ENCODE measurements at regions not wholly inside any gene's neighbourhood (a gene's known extent, or its start where the extent isn't known, plus 50 kb on each side); places are given as distances from the start of the nearest gene placed in this dataset.

GRCh38 chr3:81920816-81921215, 159.4 kb upstream of the GBE1 start:
- no peaks in the 10 kb centered on the region for H3K36me3 ChIP-seq (ENCODE audit: control insufficient read depth, insufficient read depth, low read length)
- no peak for FAIRE-seq

DNA sequence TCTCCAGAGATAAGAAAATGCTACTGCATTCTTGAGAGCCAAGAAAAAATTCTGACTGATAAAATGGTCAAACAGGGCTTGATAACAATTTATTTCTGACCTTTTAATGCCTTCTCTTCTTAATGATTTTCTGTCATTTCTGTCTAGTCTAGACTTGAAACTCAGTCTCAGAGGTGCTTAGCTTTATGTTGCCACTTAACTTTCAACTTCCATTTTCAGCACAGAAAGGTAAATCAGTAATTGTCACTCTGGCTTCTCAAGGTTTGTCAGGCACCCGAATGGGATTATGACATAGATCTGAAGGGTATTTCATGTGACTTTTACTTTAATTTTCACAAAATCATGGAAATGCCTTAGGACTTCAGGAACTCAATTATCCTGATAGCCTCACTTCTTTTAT, 155.4 kb upstream of the GBE1 start:
- no peak for FAIRE-seq
- Histone ChIP-seq H3K4me3 (ENCODE audit: low read depth, low read length) (no peak overlapping the region), H3K36me3 (ENCODE audit: control insufficient read depth, insufficient read depth, low read length) (no peaks in the 10 kb centered on the region), H3K27me3 (ENCODE audit: control insufficient read depth, insufficient read depth, low read length) (no peaks in the 10 kb centered on the region)
- TF ChIP-seq, protein P1, sequence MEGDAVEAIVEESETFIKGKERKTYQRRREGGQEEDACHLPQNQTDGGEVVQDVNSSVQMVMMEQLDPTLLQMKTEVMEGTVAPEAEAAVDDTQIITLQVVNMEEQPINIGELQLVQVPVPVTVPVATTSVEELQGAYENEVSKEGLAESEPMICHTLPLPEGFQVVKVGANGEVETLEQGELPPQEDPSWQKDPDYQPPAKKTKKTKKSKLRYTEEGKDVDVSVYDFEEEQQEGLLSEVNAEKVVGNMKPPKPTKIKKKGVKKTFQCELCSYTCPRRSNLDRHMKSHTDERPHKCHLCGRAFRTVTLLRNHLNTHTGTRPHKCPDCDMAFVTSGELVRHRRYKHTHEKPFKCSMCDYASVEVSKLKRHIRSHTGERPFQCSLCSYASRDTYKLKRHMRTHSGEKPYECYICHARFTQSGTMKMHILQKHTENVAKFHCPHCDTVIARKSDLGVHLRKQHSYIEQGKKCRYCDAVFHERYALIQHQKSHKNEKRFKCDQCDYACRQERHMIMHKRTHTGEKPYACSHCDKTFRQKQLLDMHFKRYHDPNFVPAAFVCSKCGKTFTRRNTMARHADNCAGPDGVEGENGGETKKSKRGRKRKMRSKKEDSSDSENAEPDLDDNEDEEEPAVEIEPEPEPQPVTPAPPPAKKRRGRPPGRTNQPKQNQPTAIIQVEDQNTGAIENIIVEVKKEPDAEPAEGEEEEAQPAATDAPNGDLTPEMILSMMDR (IDR thresholded peaks at IDR 0.05; ENCODE audit: insufficient read depth, low read length, severe bottlenecking) = no peak
- no peak for DNase-seq (ENCODE audit: low read depth)

More at GRCh38 chr3:81920816-81921215, 159.4 kb upstream of the GBE1 start:
- Histone ChIP-seq H3K27me3 (ENCODE audit: control insufficient read depth, insufficient read depth, low read length) (no peaks in the 10 kb centered on the region), H3K4me3 (ENCODE audit: low read depth, low read length) (no peak overlapping the region)
- TF ChIP-seq, protein P1 (IDR thresholded peaks at IDR 0.05; ENCODE audit: insufficient read depth, low read length, severe bottlenecking) = no peak
- DNase-seq (ENCODE audit: low read depth) = no peak

GRCh38 chr3:81913886-81914663, 152.6 kb upstream of the GBE1 start:
- DNase-seq (ENCODE audit: low read depth) = no peak
- Histone ChIP-seq H3K27me3 (ENCODE audit: control insufficient read depth, insufficient read depth, low read length) (no peaks in the 10 kb centered on the region), H3K36me3 (ENCODE audit: control insufficient read depth, insufficient read depth, low read length) (no peaks in the 10 kb centered on the region), H3K4me3 (ENCODE audit: low read depth, low read length) (no peak overlapping the region)
- no peak for FAIRE-seq
- TF ChIP-seq, protein P1 (IDR thresholded peaks at IDR 0.05; ENCODE audit: insufficient read depth, low read length, severe bottlenecking) = no peak

DNA sequence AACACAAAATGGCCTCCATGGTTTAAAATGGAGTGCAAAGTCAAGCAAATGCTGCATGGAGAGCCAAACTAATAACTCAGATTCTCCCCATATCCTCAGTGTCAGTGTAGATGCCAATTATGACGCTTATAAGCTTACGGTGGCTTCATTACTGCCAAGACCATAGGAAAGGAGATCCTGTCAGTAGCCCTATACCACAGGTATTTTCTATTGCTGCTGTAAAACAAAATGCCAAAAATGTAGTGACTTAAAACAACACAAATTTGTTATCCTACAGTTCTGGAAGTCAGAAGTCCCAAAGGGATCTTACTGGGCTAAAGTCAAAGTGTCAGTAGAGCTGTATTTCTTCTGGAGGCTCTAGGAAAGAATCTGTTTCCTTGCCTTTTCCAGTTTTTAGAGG, 149.8 kb upstream of the GBE1 start:
- no peaks in the 10 kb centered on the region for H3K27me3 ChIP-seq (ENCODE audit: control insufficient read depth, insufficient read depth, low read length)
- no peak overlapping the region for H3K4me3 ChIP-seq (ENCODE audit: low read depth, low read length)
- no peaks in the 10 kb centered on the region for H3K36me3 ChIP-seq (ENCODE audit: control insufficient read depth, insufficient read depth, low read length)
- FAIRE-seq (no peak), DNase-seq (ENCODE audit: low read depth) (no peak)
- TF ChIP-seq, protein P1 (IDR thresholded peaks at IDR 0.05; ENCODE audit: insufficient read depth, low read length, severe bottlenecking) = no peak

DNA sequence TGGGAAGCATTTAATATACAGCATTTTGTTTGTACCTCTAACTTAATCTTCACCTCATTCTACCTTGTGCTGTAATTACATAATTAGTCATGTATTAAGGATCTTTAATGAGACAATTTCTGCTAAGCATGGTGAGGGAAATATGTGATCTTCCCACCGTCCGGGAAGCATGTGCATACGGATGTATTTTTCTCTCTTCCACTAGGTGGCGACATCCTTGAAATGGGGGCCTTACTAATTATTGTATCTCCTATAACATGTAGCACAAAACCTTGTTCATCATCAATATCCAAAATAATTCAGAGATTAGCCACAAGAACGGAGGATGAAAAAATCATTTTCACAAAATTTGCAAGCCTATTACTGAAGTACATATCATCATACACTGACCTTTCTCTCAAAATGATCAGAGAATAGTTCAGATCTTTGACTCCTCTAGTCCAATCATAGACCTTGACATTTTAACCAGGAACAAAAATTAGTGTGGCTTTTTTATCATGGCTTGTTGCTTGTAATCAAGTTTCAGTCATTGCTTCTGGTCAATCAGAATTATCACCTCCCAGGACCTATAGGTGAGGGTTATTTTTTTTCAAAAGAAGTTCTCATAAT, 148.9 kb upstream of the GBE1 start:
- DNase-seq (ENCODE audit: low read depth) (peak; percentile 29), FAIRE-seq (no peak)
- no peaks in the 10 kb centered on the region for H3K27me3 ChIP-seq (ENCODE audit: control insufficient read depth, insufficient read depth, low read length)
- H3K4me3 ChIP-seq (ENCODE audit: low read depth, low read length) = no peak overlapping the region
- TF ChIP-seq, protein P1 (IDR thresholded peaks at IDR 0.05; ENCODE audit: insufficient read depth, low read length, severe bottlenecking) = peak; percentile 57
- H3K36me3 ChIP-seq (ENCODE audit: control insufficient read depth, insufficient read depth, low read length) = no peaks in the 10 kb centered on the region

Data from bronchial epithelial cell (primary cell).